ENCODE measurements at regions not wholly inside any gene's neighbourhood (a gene's known extent, or its start where the extent isn't known, plus 50 kb on each side); places are given as distances from the start of the nearest gene placed in this dataset.

- ATAC-seq (peak; percentile 95), FAIRE-seq (no peak), DNase-seq (ENCODE audit: low read depth, low spot score) (peak; percentile 5)
- Histone ChIP-seq H2AFZ (ENCODE audit: control insufficient read depth, low read depth, low read length) (no peak overlapping the region), H3K27ac (ENCODE audit: control insufficient read depth, insufficient read depth) (no peak overlapping the region), H3K4me2 (ENCODE audit: control insufficient read depth, insufficient read depth) (no peak overlapping the region), H3K36me3 (ENCODE audit: control insufficient read depth in 2 of 2, insufficient read depth in 2 of 2, low read length in 1 of 2) (no peaks in the 10 kb centered on the region), H3K4me1 (ENCODE audit: control insufficient read depth, insufficient read depth, low read length) (no peaks in the 10 kb centered on the region), H3K4me3 (no peak overlapping the region), H4K20me1 (ENCODE audit: control insufficient read depth, insufficient read depth) (no peaks in the 10 kb centered on the region), H3K9me3 (replicated peaks; ENCODE audit: control insufficient read depth, insufficient read depth, low read length) (no peaks in the 10 kb centered on the region), H3K27me3 (replicated peaks in 1 of 2; ENCODE audit: control insufficient read depth in 2 of 2, insufficient read depth in 2 of 2, low read length in 1 of 2) (no peaks in the 10 kb centered on the region; a peak in 1 of 4 replicates), H3K9ac (ENCODE audit: control insufficient read depth, insufficient read depth, low read length) (no peak overlapping the region), H3K79me2 (ENCODE audit: control insufficient read depth, insufficient read depth, low read length) (no peaks in the 10 kb centered on the region)
- in situ Hi-C loops (cut with MboI) (no loop called here), intact Hi-C loops (cut with micrococcal nuclease; ENCODE audit: unreplicated experiment) (loop anchor here (5.0 to 10.0 kb wide), 3 partner anchors 235 to 507 kb away; no protein-coding TSS in a partner anchor)
- no TSS peak for BruUV-seq (replicated peaks)
- ChIA-PET RAD21 (ENCODE audit: unreplicated experiment) (no interaction called here), SMC1A (ENCODE audit: uncharacterized antibody, unreplicated experiment) (interaction anchor here (1.0 to 1.2 kb wide), 2 partner anchors 89 to 111 kb away, joined by 3 read pairs; no protein-coding TSS in a partner anchor), POLR2A (no interaction called here), CTCF (interaction anchor here (0.7 to 1.1 kb wide), 2 partner anchors 34 to 236 kb away, joined by 3 to 4 read pairs; no protein-coding TSS in a partner anchor)
- WGBS (ENCODE audit: insufficient coverage, insufficient replicate concordance, low lambda C conversion rate, missing lambda C conversion rate): 0% methylated on average over 3 of the region's 3 CpGs
- TF ChIP-seq CTCF (IDR thresholded peaks at IDR 0.05 in 2 of 3, conservative IDR thresholded peaks at IDR 0.05 in 1 of 3; ENCODE audit: control insufficient read depth in 2 of 3, extremely low read depth in 1 of 3, insufficient read depth in 1 of 3, low read depth in 3 of 3, low read length in 3 of 3): peak; percentile 45 to 53 (median 46); a peak in 5 of 6 replicates
- TF ChIP-seq SMC3 (IDR thresholded peaks at IDR 0.05; ENCODE audit: borderline replicate concordance, low read length): peak; percentile 79; the same call in 1 of the 2 replicates
- TF ChIP-seq RAD21 (IDR thresholded peaks at IDR 0.05; ENCODE audit: insufficient read depth, low read depth, low read length): peak; percentile 67
- TF ChIP-seq RELB (IDR thresholded peaks at IDR 0.05; ENCODE audit: low read depth): no peak
Measured at GRCh38 chr11:80727315-80727714, 1286.5 kb upstream of the TENM4 start.
